ENCODE measurements at regions not wholly inside any gene's neighbourhood (a gene's known extent, or its start where the extent isn't known, plus 50 kb on each side); places are given as distances from the start of the nearest gene placed in this dataset.

- Histone ChIP-seq H3K9me3 (no peaks in the 10 kb centered on the region), H3K4me1 (no peaks in the 10 kb centered on the region), H3K27ac (no peak overlapping the region), H3K36me3 (no peaks in the 10 kb centered on the region), H3K27me3 (no peaks in the 10 kb centered on the region), H3K4me3 (no peak overlapping the region)
- WGBS, 2 donors (ENCODE audit: low coverage in 1 of 2), result 62 to 71% methylated on average over 5 to 6 of the region's 6 CpGs
- TF ChIP-seq POLR2A (IDR thresholded peaks at IDR 0.05) (no peak), CTCF (IDR thresholded peaks at IDR 0.05) (no peak), POLR2AphosphoS5 (IDR thresholded peaks at IDR 0.05) (no peak), EP300 (IDR thresholded peaks at IDR 0.05) (no peak)
- no peak for ATAC-seq
Measured at GRCh38 chr18:73735836-73736235, 411.8 kb downstream of the FBXO15 start.

GRCh38 chr18:73733806-73734314, 413.8 kb downstream of the FBXO15 start:
- WGBS, 2 donors (ENCODE audit: low coverage in 1 of 2), result 80 to 91% methylated on average over 4 of the region's 4 CpGs
- Histone ChIP-seq H3K27ac (no peak overlapping the region), H3K4me3 (no peak overlapping the region), H3K9me3 (peaks cover 0 to 9% (median 0%) of the 10 kb centered on the region in 3 donors), H3K27me3 (no peaks in the 10 kb centered on the region), H3K36me3 (no peaks in the 10 kb centered on the region), H3K4me1 (no peaks in the 10 kb centered on the region)
- ATAC-seq, result no peak
- TF ChIP-seq POLR2AphosphoS5 (IDR thresholded peaks at IDR 0.05) (no peak), POLR2A (IDR thresholded peaks at IDR 0.05) (no peak), CTCF (IDR thresholded peaks at IDR 0.05) (no peak)

GRCh38 chr18:73733376-73733775, 414.3 kb downstream of the FBXO15 start:
- ATAC-seq, result no peak
- no peak for TF ChIP-seq EP300 (IDR thresholded peaks at IDR 0.05)
- Histone ChIP-seq H3K4me3 (no peak overlapping the region), H3K27me3 (no peaks in the 10 kb centered on the region), H3K4me1 (no peaks in the 10 kb centered on the region), H3K27ac (no peak overlapping the region), H3K9me3 (peaks cover 0 to 9% (median 0%) of the 10 kb centered on the region in 3 donors), H3K36me3 (no peaks in the 10 kb centered on the region)
- 86 to 92% methylated on average over 2 to 4 of the region's 4 CpGs for WGBS, 2 donors (ENCODE audit: low coverage in 1 of 2)

- TF ChIP-seq EP300 (IDR thresholded peaks at IDR 0.05) (no peak), POLR2AphosphoS5 (IDR thresholded peaks at IDR 0.05) (no peak), CTCF (IDR thresholded peaks at IDR 0.05) (no peak), POLR2A (IDR thresholded peaks at IDR 0.05) (no peak)
- ATAC-seq, result no peak
- peaks cover 0 to 9% (median 0%) of the 10 kb centered on the region in 3 donors for H3K9me3 ChIP-seq
- no peaks in the 10 kb centered on the region for H3K4me1 ChIP-seq
- no peaks in the 10 kb centered on the region for H3K36me3 ChIP-seq
- H3K4me3 ChIP-seq, result no peak overlapping the region
- WGBS, 2 donors (ENCODE audit: low coverage in 1 of 2), result 0 to 67% methylated on average over 1 of the region's 2 CpGs
- no peak overlapping the region for H3K27ac ChIP-seq
- no peaks in the 10 kb centered on the region for H3K27me3 ChIP-seq
Measured at GRCh38 chr18:73728657-73729056, 419.0 kb downstream of the FBXO15 start.

GRCh38 chr18:73724958-73725357, 422.7 kb downstream of the FBXO15 start:
- Histone ChIP-seq H3K27me3 (no peaks in the 10 kb centered on the region), H3K9me3 (peaks cover 0 to under 1% (median 0%) of the 10 kb centered on the region in 3 donors), H3K36me3 (no peaks in the 10 kb centered on the region), H3K4me3 (no peak overlapping the region), H3K27ac (no peak overlapping the region), H3K4me1 (no peaks in the 10 kb centered on the region)
- ATAC-seq, result no peak
- TF ChIP-seq CTCF (IDR thresholded peaks at IDR 0.05), result no peak
- TF ChIP-seq EP300 (IDR thresholded peaks at IDR 0.05), result no peak
- TF ChIP-seq POLR2A (IDR thresholded peaks at IDR 0.05), result no peak
- TF ChIP-seq POLR2AphosphoS5 (IDR thresholded peaks at IDR 0.05), result no peak

Measured in gastroesophageal sphincter (tissue), 4 donors.